Bronchial epithelial cell (primary cell): ENCODE measurements at regions not wholly inside any gene's neighbourhood (a gene's known extent, or its start where the extent isn't known, plus 50 kb on each side); places are given as distances from the start of the nearest gene placed in this dataset.

Experiments
- DNase-seq: peaks from one replicate; pipeline ENCODE4 v3.0.0-alpha.2; 2010; ENCODE audit warnings: low read depth
- FAIRE-seq: peaks from 2 replicates; lab custom pipeline; 2011; peaks lifted over from hg19 to GRCh38; lab: Jason Lieb, UNC
- H3K27me3 ChIP-seq: 2 replicates; pipeline ENCODE4 v1.5.1; 2011; ENCODE audit warnings: low read length; ENCODE audit not compliant: control insufficient read depth, insufficient read depth
- H3K36me3 ChIP-seq: 2 replicates; pipeline ENCODE4 v1.5.1; 2011; ENCODE audit warnings: low read length; ENCODE audit not compliant: control insufficient read depth, insufficient read depth
- H3K4me3 ChIP-seq: 2 replicates; pipeline ENCODE4 v1.5.1; 2011; ENCODE audit warnings: mild to moderate bottlenecking, low read depth, low read length, control low read depth
- CTCF ChIP-seq: IDR thresholded peaks from 2 replicates; pipeline ENCODE4 v1.5.1; 2011; ENCODE audit warnings: mild to moderate bottlenecking, moderate library complexity, low read length, control low read depth, inconsistent platforms; ENCODE audit not compliant: insufficient read depth, severe bottlenecking

- Histone ChIP-seq H3K4me3 (no peak overlapping the region), H3K27me3 (no peaks in the 10 kb centered on the region), H3K36me3 (no peaks in the 10 kb centered on the region)
- peak; percentile 63 for TF ChIP-seq CTCF
- no peak for FAIRE-seq
- peak; percentile 21 for DNase-seq
Measured at GRCh38 chr5:38666668-38667498, 110.4 kb upstream of the LIFR start.

DNA sequence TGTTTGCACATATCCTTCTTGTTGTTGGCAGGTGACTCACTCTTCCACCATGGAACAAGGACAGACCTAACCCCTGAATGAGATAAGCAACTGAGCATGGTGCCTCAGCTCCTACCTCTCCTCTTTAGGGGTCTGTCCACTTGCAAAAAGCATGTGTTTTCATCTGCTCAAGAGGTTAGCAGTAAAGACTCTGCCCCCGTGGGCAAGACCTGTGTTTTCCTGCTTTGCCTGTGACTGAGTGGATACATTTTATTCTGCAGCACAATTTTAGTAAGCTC, 111.0 kb upstream of the LIFR start:
- no peak for FAIRE-seq
- Histone ChIP-seq H3K36me3 (no peaks in the 10 kb centered on the region), H3K4me3 (no peak overlapping the region), H3K27me3 (no peaks in the 10 kb centered on the region)
- DNase-seq, result no peak
- TF ChIP-seq CTCF, result no peak

DNA sequence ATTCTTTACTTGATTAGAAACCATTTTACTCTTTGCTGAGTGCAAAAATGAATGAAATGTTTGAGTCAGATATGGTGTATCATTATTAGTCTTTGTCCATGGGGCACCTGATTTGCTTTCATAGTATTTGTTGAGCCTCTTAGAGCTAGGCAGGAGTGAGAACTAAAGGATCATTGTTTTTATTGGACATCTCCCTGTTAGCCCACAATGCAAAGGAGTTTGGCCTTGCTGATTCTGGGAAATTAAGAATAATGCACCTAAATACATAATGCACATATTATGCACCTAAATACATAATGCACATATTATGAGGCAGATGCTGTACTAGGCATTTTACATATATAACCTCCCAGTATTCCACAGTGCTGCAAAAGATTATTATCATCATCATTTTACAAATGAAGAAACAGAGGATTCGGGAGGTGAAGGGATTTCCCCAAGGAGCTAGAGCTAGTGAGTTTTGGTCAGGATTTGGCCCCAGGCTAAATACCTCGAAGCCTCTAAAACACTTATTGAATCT, 113.0 kb upstream of the LIFR start:
- Histone ChIP-seq H3K27me3 (no peaks in the 10 kb centered on the region), H3K36me3 (no peaks in the 10 kb centered on the region), H3K4me3 (no peak overlapping the region)
- DNase-seq, result no peak
- FAIRE-seq, result no peak
- no peak for TF ChIP-seq CTCF

GRCh38 chr5:38670066-38670465, 113.6 kb upstream of the LIFR start:
- FAIRE-seq, result no peak
- no peak for TF ChIP-seq CTCF

GRCh38 chr5:38670878-38671277, 114.4 kb upstream of the LIFR start:
- DNase-seq (peak; percentile 17), FAIRE-seq (no peak)
- TF ChIP-seq CTCF, result no peak
- H3K36me3 ChIP-seq, result no peaks in the 10 kb centered on the region
- H3K4me3 ChIP-seq, result no peak overlapping the region
- no peaks in the 10 kb centered on the region for H3K27me3 ChIP-seq

More at GRCh38 chr5:38670066-38670465, 113.6 kb upstream of the LIFR start:
- Histone ChIP-seq H3K27me3 (no peaks in the 10 kb centered on the region), H3K4me3 (no peak overlapping the region), H3K36me3 (no peaks in the 10 kb centered on the region)
- no peak for DNase-seq
